Adrenal gland (tissue), 9 donors: ENCODE measurements at regions not wholly inside any gene's neighbourhood (a gene's known extent, or its start where the extent isn't known, plus 50 kb on each side); places are given as distances from the start of the nearest gene placed in this dataset.

Source experiments
- DNase-seq, 7 donors: peaks; one replicate each; pipeline ENCODE4 v3.0.0-alpha.2; 2019 to 2020
- H3K27ac ChIP-seq, 5 donors: fragments of 200-600 bp; sonication (generic) in 4 of 5; 1 replicate in 3 of 5; 2 replicates in 2 of 5; pipeline versions ENCODE4 v1.5.1 to v1.8.0; 2016 to 2020; ENCODE audit warnings: mild to moderate bottlenecking in 1 of 5
- H3K27me3 ChIP-seq: fragments of 200-600 bp; 2 replicates; pipeline ENCODE4 v1.8.0; 2021
- H3K36me3 ChIP-seq, 2 donors: fragments of 200-600 bp; replicated peaks in 1 of 2; 1 replicate in 1 of 2; 2 replicates in 1 of 2; pipeline versions ENCODE4 v1.5.1 to v1.8.0; 2018 to 2022
- H3K4me1 ChIP-seq, 2 donors: fragments of 200-600 bp; replicated peaks in 1 of 2; 1 replicate in 1 of 2; 2 replicates in 1 of 2; pipeline versions ENCODE4 v1.5.1 to v1.8.0; 2018 to 2021
- H3K4me3 ChIP-seq, 4 donors: fragments of 200-600 bp; sonication (generic) in 3 of 4; one replicate each; pipeline ENCODE4 v1.5.1; 2016 to 2018
- H3K9me3 ChIP-seq, 3 donors: fragments of 200-600 bp; sonication (generic) in 1 of 3; replicated peaks in 1 of 3; 1 replicate in 2 of 3; 2 replicates in 1 of 3; pipeline versions ENCODE4 v1.5.1 to v1.8.0; 2016 to 2021
- CTCF ChIP-seq, 6 experiments: fragments of 450-650 bp in 4 of 6; fragments of 200-600 bp in 2 of 6; sonication (generic) in 1 of 6; IDR thresholded peaks; 1 replicate in 5 of 6; 2 replicates in 1 of 6; pipeline versions ENCODE4 v1.5.1 to v1.8.0; 2016 to 2021; ENCODE audit warnings: antibody characterized with exemption in 6 of 6, mild to moderate bottlenecking in 2 of 6, moderate library complexity in 1 of 6
- POLR2A ChIP-seq, 2 donors: fragments of 450-650 bp; IDR thresholded peaks; one replicate each; pipeline ENCODE4 v1.6.1; 2017; ENCODE audit warnings: antibody characterized with exemption in 2 of 2, mild to moderate bottlenecking in 2 of 2, moderate library complexity in 1 of 2
- WGBS, 4 donors: extraction: QIAGEN DNeasy Blood & Tissue Kit in 2 of 4; methylation state at CpG; one replicate each; pipeline versions ENCODE4 v1.1.5 to v1.1.7; 2013 to 2017; 5-methylcytosine and 5-hydroxymethylcytosine counted together
- intact Hi-C, 2 donors: fragments of 100-400 bp; cut with DNase I; formaldehyde crosslinking; loops; one replicate each; pipeline versions ENCODE4 v1.14.1 to v1.15.0; 2022 to 2023
- donor health status: healthy with polysubstance abuse.
- donor health status: Bipolar disorder and iron deficiency.
- donor health status: DM: yes; HTN: yes; CAD: no.
- donor health status: DM: no; HTN: no; CAD: no.
- donor health status: DM: no; HTN: no; CAD: no.

GRCh38 chr12:105765053-105766014, 373.4 kb downstream of the NUAK1 start:
- Histone ChIP-seq H3K4me1 (no peaks in the 10 kb centered on the region), H3K9me3 (no peaks in the 10 kb centered on the region), H3K27me3 (no peaks in the 10 kb centered on the region), H3K4me3 (no peak overlapping the region), H3K36me3 (no peaks in the 10 kb centered on the region), H3K27ac (no peak overlapping the region)
- DNase-seq = no peak
- TF ChIP-seq CTCF (IDR thresholded peaks at IDR 0.05) = no peak
- TF ChIP-seq POLR2A (IDR thresholded peaks at IDR 0.05) = no peak
- intact Hi-C loops = no loop called here
- 57 to 63% (median 61%) methylated on average over 6 of the region's 6 CpGs for WGBS, 4 donors

GRCh38 chr12:105766029-105766428, 372.7 kb downstream of the NUAK1 start:
- H3K4me3 ChIP-seq = no peak overlapping the region
- intact Hi-C loops = no loop called here
- WGBS, 4 donors = 78 to 86% (median 84%) methylated on average over 4 of the region's 4 CpGs
- no peak for TF ChIP-seq CTCF (IDR thresholded peaks at IDR 0.05)
- TF ChIP-seq POLR2A (IDR thresholded peaks at IDR 0.05) = no peak
- DNase-seq = no peak
- H3K36me3 ChIP-seq = no peaks in the 10 kb centered on the region
- H3K27ac ChIP-seq = no peak overlapping the region
- no peaks in the 10 kb centered on the region for H3K4me1 ChIP-seq
- no peaks in the 10 kb centered on the region for H3K9me3 ChIP-seq
- H3K27me3 ChIP-seq = no peaks in the 10 kb centered on the region

- Histone ChIP-seq H3K9me3 (no peaks in the 10 kb centered on the region), H3K27ac (no peak overlapping the region), H3K4me3 (no peak overlapping the region), H3K27me3 (no peaks in the 10 kb centered on the region), H3K36me3 (no peaks in the 10 kb centered on the region), H3K4me1 (peaks cover 0 to 5% of the 10 kb centered on the region in 2 donors)
- WGBS, 4 donors = 71 to 79% (median 72%) methylated on average over 2 of the region's 2 CpGs
- TF ChIP-seq POLR2A (IDR thresholded peaks at IDR 0.05) (no peak), CTCF (IDR thresholded peaks at IDR 0.05) (no peak)
- no peak for DNase-seq
- intact Hi-C loops = no loop called here
Measured at GRCh38 chr12:105769486-105769885, 369.3 kb downstream of the NUAK1 start.

- no peak overlapping the region for H3K4me3 ChIP-seq
- no peak overlapping the region for H3K27ac ChIP-seq
- no peaks in the 10 kb centered on the region for H3K9me3 ChIP-seq
- intact Hi-C loops = no loop called here
- no peaks in the 10 kb centered on the region for H3K36me3 ChIP-seq
- TF ChIP-seq CTCF (IDR thresholded peaks at IDR 0.05) = no peak
- TF ChIP-seq POLR2A (IDR thresholded peaks at IDR 0.05) = no peak
- peaks cover 0 to 5% of the 10 kb centered on the region in 2 donors for H3K4me1 ChIP-seq
- 6 to 41% (median 17%) methylated on average over 2 of the region's 2 CpGs for WGBS, 4 donors
- no peaks in the 10 kb centered on the region for H3K27me3 ChIP-seq
- DNase-seq = no peak
Measured at GRCh38 chr12:105773471-105773870, 365.3 kb downstream of the NUAK1 start.
